K562 (cell line): ENCODE measurements at regions not wholly inside any gene's neighbourhood (a gene's known extent, or its start where the extent isn't known, plus 50 kb on each side); places are given as distances from the start of the nearest gene placed in this dataset.
A peak's percentile ranks its signal among the peaks of the same experiment; 100 is the strongest.

Experiments used
- ATAC-seq: fragments of 200-7000 bp; cut with Tn5 transposase; 3 replicates; pipeline ENCODE4 v1.9.1; 2020; ENCODE audit warnings: moderate library complexity
- BruUV-seq: library from RNA; stranded (reverse); fragments of 400-500 nt; replicated peaks from 2 replicates; lab custom pipeline; 2021; lab: Mats Ljungman, UMichigan
- CTCF ChIA-PET: fragments of 300-600 bp; formaldehyde crosslinking; extraction: SDS; loops from one replicate; lab custom pipeline; 2021; ENCODE audit warnings: low intra/inter-chr PET ratio; lab: Yijun Ruan, JAX
- POLR2A ChIA-PET: fragments of 300-600, 350-650 bp; sonication (Branson Sonifier 250); formaldehyde crosslinking; extraction: SDS; loops from one replicate; lab custom pipeline; 2021; ENCODE audit warnings: antibody characterized with exemption, inconsistent platforms; lab: Yijun Ruan, JAX
- DNase-seq, 4 experiments: peaks; one replicate each; pipeline versions ENCODE4 v3.0.0 to v3.0.0-alpha.2; 2011 to 2018; ENCODE audit warnings: low spot score in 3 of 4, mixed read lengths in 3 of 4; ENCODE audit errors: extremely low read depth in 1 of 4
- FAIRE-seq: peaks from 2 replicates; lab custom pipeline; 2011; peaks lifted over from hg19 to GRCh38; lab: Jason Lieb, UNC
- H2AFZ ChIP-seq: 2 replicates; pipeline ENCODE4 v1.6.0; 2011; ENCODE audit warnings: low read depth, low read length, control low read depth, inconsistent platforms
- H3K27ac ChIP-seq: fragments of 200-600 bp; 3 replicates; pipeline ENCODE4 v1.8.0; 2011; ENCODE audit warnings: low read depth, mild to moderate bottlenecking, control low read depth, inconsistent platforms, low read length, moderate library complexity, mixed read lengths; ENCODE audit errors: extremely low read depth
- H3K27me3 ChIP-seq, 2 experiments: fragments of 300-600 bp in 1 of 2; 2 replicates in 1 of 2; 3 replicates in 1 of 2; pipeline versions ENCODE4 v1.6.0 to v1.8.0; 2011; ENCODE audit warnings: inconsistent platforms in 2 of 2, low read length in 2 of 2, mild to moderate bottlenecking in 1 of 2, mixed read lengths in 1 of 2, moderate library complexity in 1 of 2; ENCODE audit not compliant: control insufficient read depth in 2 of 2, insufficient read depth in 2 of 2
- H3K36me3 ChIP-seq: fragments of 300-600 bp; 3 replicates; pipeline ENCODE4 v1.8.0; 2011; ENCODE audit warnings: mild to moderate bottlenecking, low read length, inconsistent platforms; ENCODE audit not compliant: control insufficient read depth, insufficient read depth
- H3K4me1 ChIP-seq, 2 experiments: fragments of 200-600 bp in 1 of 2; replicated peaks in 1 of 2; 2 replicates in 1 of 2; 3 replicates in 1 of 2; pipeline versions ENCODE4 v1.5.1 to v1.8.0; 2011; ENCODE audit warnings: inconsistent platforms in 2 of 2, low read length in 2 of 2, mild to moderate bottlenecking in 1 of 2, mixed read lengths in 1 of 2, moderate library complexity in 1 of 2; ENCODE audit not compliant: control insufficient read depth in 2 of 2, insufficient read depth in 2 of 2
- H3K4me2 ChIP-seq: 2 replicates; pipeline ENCODE4 v1.6.1; 2011; ENCODE audit warnings: low read length, control low read depth, inconsistent platforms, mixed read lengths; ENCODE audit not compliant: insufficient read depth
- H3K4me3 ChIP-seq: fragments of 200-600 bp; sonication (generic), shearing (Covaris generic); 2 replicates; pipeline ENCODE4 v1.5.1; 2016; ENCODE audit warnings: control low read depth, inconsistent platforms
- H3K79me2 ChIP-seq: fragments of 200-600 bp; 3 replicates; pipeline ENCODE4 v1.8.0; 2011; ENCODE audit warnings: low read length, inconsistent platforms; ENCODE audit not compliant: control insufficient read depth, insufficient read depth
- H3K9ac ChIP-seq, 2 experiments: 2 replicates each; pipeline versions ENCODE4 v1.6.0 to v1.6.1; 2011; ENCODE audit warnings: low read depth in 2 of 2, low read length in 2 of 2, control low read depth in 1 of 2, inconsistent platforms in 1 of 2, mild to moderate bottlenecking in 1 of 2, mixed read lengths in 1 of 2; ENCODE audit not compliant: insufficient read depth in 1 of 2
- H3K9me1 ChIP-seq: one replicate; pipeline ENCODE4 v1.6.0; 2011; ENCODE audit warnings: inconsistent platforms, mild to moderate bottlenecking, low read length, moderate library complexity; ENCODE audit not compliant: control insufficient read depth, insufficient read depth
- H3K9me3 ChIP-seq: replicated peaks from 2 replicates; pipeline ENCODE4 v1.5.1; 2011; ENCODE audit warnings: low read depth, low read length, inconsistent platforms; ENCODE audit not compliant: control insufficient read depth, insufficient read depth
- H4K20me1 ChIP-seq: replicated peaks from 2 replicates; pipeline ENCODE4 v1.6.1; 2011; ENCODE audit warnings: low read length, inconsistent platforms, mixed read lengths; ENCODE audit not compliant: control insufficient read depth, insufficient read depth
- CAMTA2 ChIP-seq: fragments of 250-450 bp; sonication (Bioruptor Pico); conservative IDR thresholded peaks from 2 replicates; pipeline ENCODE4 v1.5.1; 2022
- CBFA2T2 ChIP-seq: fragments of 450-650 bp; conservative IDR thresholded peaks from 2 replicates; pipeline ENCODE4 v1.6.1; 2017; ENCODE audit warnings: mild to moderate bottlenecking
- ESRRB ChIP-seq: fragments of 250-450 bp; sonication (Bioruptor Pico); IDR thresholded peaks from 2 replicates; pipeline ENCODE4 v1.5.0; 2020; ENCODE audit warnings: mild to moderate bottlenecking, moderate library complexity, borderline replicate concordance
- ETV6 ChIP-seq, 3 experiments: fragments of 150-350 bp in 1 of 3; sonication (generic) in 1 of 3; formaldehyde crosslinking in 1 of 3; IDR thresholded peaks; 2 replicates each; pipeline versions ENCODE4 v1.6.1 to v1.8.0; 2014 to 2022; ENCODE audit warnings: borderline replicate concordance in 2 of 3, low read depth in 2 of 3, antibody characterized with exemption in 1 of 3, low read length in 1 of 3, mild to moderate bottlenecking in 1 of 3, missing genetic modification reagents in 1 of 3
- FOXK2 ChIP-seq, 2 experiments: fragments of 450-650 bp; IDR thresholded peaks in 1 of 2; conservative IDR thresholded peaks in 1 of 2; 2 replicates each; pipeline ENCODE4 v1.6.1; 2016; ENCODE audit warnings: low read depth in 2 of 2, mild to moderate bottlenecking in 1 of 2
- HSF4 ChIP-seq: fragments of 250-450 bp; sonication (Bioruptor Pico); IDR thresholded peaks from 2 replicates; pipeline ENCODE4 v2.1.2; 2022; ENCODE audit warnings: mild to moderate bottlenecking, moderate library complexity, borderline replicate concordance
- KAT8 ChIP-seq: fragments of 450-650 bp; IDR thresholded peaks from 2 replicates; pipeline ENCODE4 v1.6.1; 2016; ENCODE audit warnings: low read depth, mild to moderate bottlenecking
- NR2F6 ChIP-seq: fragments of 450-650 bp; formaldehyde crosslinking; IDR thresholded peaks from 2 replicates; pipeline ENCODE4 v1.4.0; 2020; ENCODE audit warnings: mild to moderate bottlenecking
- POLR2H ChIP-seq: IDR thresholded peaks from 2 replicates; pipeline ENCODE4 v1.6.1; 2016; ENCODE audit warnings: missing genetic modification characterization, low read depth, mild to moderate bottlenecking, control low read depth, missing compliant biosample characterization, moderate library complexity
- PREB ChIP-seq: sonication (generic); formaldehyde crosslinking; IDR thresholded peaks from 2 replicates; pipeline ENCODE4 v1.8.1; 2023; ENCODE audit warnings: mild to moderate bottlenecking, missing genetic modification reagents
- SAFB ChIP-seq: fragments of 200-400 bp; formaldehyde crosslinking; IDR thresholded peaks from 2 replicates; pipeline ENCODE4 v1.6.1; 2017; ENCODE audit warnings: low read depth, low read length, borderline replicate concordance
- SMARCA5 ChIP-seq: fragments of 450-650 bp; IDR thresholded peaks from 2 replicates; pipeline ENCODE4 v1.6.1; 2016
- UBTF ChIP-seq, 2 experiments: IDR thresholded peaks; 2 replicates each; pipeline ENCODE4 v1.6.1; 2012; ENCODE audit warnings: improper control_type of control experiment in 2 of 2, low read depth in 2 of 2, low read length in 2 of 2, borderline replicate concordance in 1 of 2
- ZNF121 ChIP-seq: sonication (generic); formaldehyde crosslinking; conservative IDR thresholded peaks from 2 replicates; pipeline ENCODE4 v1.8.0; 2022; ENCODE audit warnings: missing genetic modification reagents
- ZNF398 ChIP-seq: fragments of 250-450 bp; sonication (Bioruptor Pico); IDR thresholded peaks from 2 replicates; pipeline ENCODE4 v1.8.0; 2021; ENCODE audit warnings: moderate library complexity, mild to moderate bottlenecking, inconsistent platforms
- ZNF507 ChIP-seq: conservative IDR thresholded peaks from 2 replicates; pipeline ENCODE4 v1.6.1; 2017; ENCODE audit warnings: missing genetic modification characterization, missing compliant biosample characterization
- ZNF77 ChIP-seq: fragments of 250-450 bp; sonication (Bioruptor Pico); IDR thresholded peaks from 2 replicates; pipeline ENCODE4 v1.5.0; 2020
- WGBS: fragments of 100-300 bp; shearing (Covaris generic); methylation state at CpG from one replicate; pipeline ENCODE4 v1.1.6; 2016; ENCODE audit warnings: low coverage, mixed read lengths; ENCODE audit not compliant: insufficient coverage; ENCODE audit errors: missing lambda C conversion rate; 5-methylcytosine and 5-hydroxymethylcytosine counted together
- in situ Hi-C: fragments of 300-500 bp; cut with MboI; formaldehyde crosslinking; loops from 4 replicates; pipeline ENCODE4 v1.15.0; 2018; ENCODE audit warnings: inconsistent platforms, mixed read lengths
- intact Hi-C: fragments of 100-400 bp; cut with micrococcal nuclease; formaldehyde crosslinking; loops from 2 replicates; pipeline ENCODE4 v1.14.2; 2022

GRCh38 chr12:28601570-28602058 is 411.4 kb downstream of the CCDC91 start:
- ATAC-seq (no peak), FAIRE-seq (no peak), DNase-seq (no peak)
- ChIA-PET POLR2A (interaction anchor here (0.5 kb wide), 1 partner anchor 71 kb away, joined by 7 read pairs; no protein-coding TSS in a partner anchor), CTCF (no interaction called here)
- no peak overlapping the region for H3K4me2 ChIP-seq
- H2AFZ ChIP-seq = peak overlapping the region; percentile 48; the same call in 1 of the 2 replicates
- in situ Hi-C loops = no loop called here
- TF ChIP-seq KAT8 = no peak
- no peak for TF ChIP-seq POLR2H
- TF ChIP-seq ETV6 (IDR thresholded peaks at IDR 0.05; ENCODE audit: borderline replicate concordance in 1 of 2, low read depth in 2 of 2, low read length in 1 of 2) = no peak
- no peak for TF ChIP-seq ETV6 (CRISPR knock-in tag; IDR thresholded peaks at IDR 0.05; ENCODE audit: borderline replicate concordance)
- no peak for TF ChIP-seq ZNF121 (CRISPR knock-in tag)
- no peak for TF ChIP-seq PREB
- no peak for TF ChIP-seq NR2F6
- no peak for TF ChIP-seq CBFA2T2
- no peak for TF ChIP-seq FOXK2 (conservative IDR thresholded peaks at IDR 0.05 in 1 of 2, IDR thresholded peaks at IDR 0.05 in 1 of 2; ENCODE audit: low read depth in 2 of 2)
- no peak for TF ChIP-seq ZNF77 (CRISPR knock-in tag)
- no peak for TF ChIP-seq ESRRB (CRISPR knock-in tag)
- no peak for TF ChIP-seq SMARCA5
- TF ChIP-seq ZNF398 (CRISPR knock-in tag) = no peak
- TF ChIP-seq UBTF (IDR thresholded peaks at IDR 0.05; ENCODE audit: borderline replicate concordance in 1 of 2, low read depth in 2 of 2, low read length in 2 of 2) = no peak
- no peak for TF ChIP-seq SAFB
- TF ChIP-seq ZNF507 (tag) = no peak
- TF ChIP-seq HSF4 (CRISPR knock-in tag) = no peak
- no peak for TF ChIP-seq CAMTA2 (CRISPR knock-in tag)
- H3K27ac ChIP-seq = no peak overlapping the region
- intact Hi-C loops = no loop called here
- H3K4me3 ChIP-seq = no peak overlapping the region
- no peaks in the 10 kb centered on the region for H3K9me1 ChIP-seq
- WGBS = 3% methylated on average over 2 of the region's 2 CpGs
- BruUV-seq = no TSS peak
- H3K36me3 ChIP-seq = no peaks in the 10 kb centered on the region
- no peaks in the 10 kb centered on the region for H4K20me1 ChIP-seq
- no peaks in the 10 kb centered on the region for H3K4me1 ChIP-seq
- no peaks in the 10 kb centered on the region for H3K27me3 ChIP-seq
- H3K79me2 ChIP-seq = no peaks in the 10 kb centered on the region
- H3K9ac ChIP-seq = no peak overlapping the region
- no peaks in the 10 kb centered on the region for H3K9me3 ChIP-seq
